HG03354 (cell line): ENCODE measurements at regions not wholly inside any gene's neighbourhood (a gene's known extent, or its start where the extent isn't known, plus 50 kb on each side); places are given as distances from the start of the nearest gene placed in this dataset.
"Not testable (repeated sequence)": the region's sequence is repeated elsewhere in the genome, so short reads cannot be mapped to it uniquely, and the experiment has no call there.

Experiments
- ATAC-seq: cut with Tn5 transposase; IDR thresholded peaks from one replicate; pipeline ENCODE4 v1.9.1; 2021; ENCODE audit warnings: mild to moderate bottlenecking; ENCODE audit not compliant: unreplicated experiment, poor library complexity, severe bottlenecking

DNA sequence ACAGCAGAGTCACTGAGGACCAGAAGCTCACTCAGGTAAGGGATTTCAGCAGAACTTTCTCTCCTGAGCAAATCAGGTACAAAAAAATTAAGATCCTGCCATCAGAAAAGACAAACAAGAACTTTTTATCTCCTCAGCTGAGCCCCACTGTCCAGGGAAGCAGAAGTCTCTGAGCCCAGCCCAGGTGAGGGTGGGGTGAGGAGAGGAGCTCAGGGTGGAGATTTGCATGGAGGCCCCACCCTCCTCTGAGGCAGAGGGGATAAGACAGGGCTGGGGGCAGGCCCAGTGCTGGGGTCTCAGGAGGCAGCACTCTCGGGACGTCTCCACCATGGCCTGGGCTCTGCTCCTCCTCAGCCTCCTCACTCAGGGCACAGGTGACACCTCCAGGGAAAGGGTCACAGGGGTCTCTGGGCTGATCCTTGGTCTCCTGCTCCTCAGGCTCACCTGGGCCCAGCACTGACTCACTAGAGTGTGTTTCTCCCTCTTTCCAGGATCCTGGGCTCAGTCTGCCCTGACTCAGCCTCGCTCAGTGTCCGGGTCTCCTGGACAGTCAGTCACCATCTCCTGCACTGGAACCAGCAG is 95.3 kb upstream of the IGLL5 start:
- not testable (repeated sequence) for ATAC-seq

- not testable (repeated sequence) for ATAC-seq
These were observed 92.0 kb upstream of the IGLL5 start for GRCh38 chr22:22795639-22796038.

DNA sequence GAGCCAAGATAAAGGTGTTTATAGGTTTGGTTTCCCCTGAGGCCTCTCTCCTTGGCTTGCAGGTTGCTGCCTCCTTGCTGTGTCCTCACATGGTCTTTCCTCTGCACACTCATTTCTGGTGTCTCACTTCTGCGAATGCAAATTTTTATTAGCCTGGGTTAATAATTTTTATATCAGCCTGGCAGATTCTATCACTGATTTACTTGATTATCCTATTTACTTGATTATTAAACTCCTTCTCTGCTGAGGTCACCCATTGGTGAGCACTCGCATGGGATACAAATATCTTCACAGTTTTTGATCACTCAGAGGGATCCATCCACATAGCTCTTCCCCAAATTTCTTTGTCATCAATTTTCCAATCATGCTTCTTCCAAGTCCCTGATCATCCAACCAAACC is 90.9 kb upstream of the IGLL5 start:
- ATAC-seq = no peak

GRCh38 chr22:22798232-22798616 is 89.4 kb upstream of the IGLL5 start:
- no peak for ATAC-seq

DNA sequence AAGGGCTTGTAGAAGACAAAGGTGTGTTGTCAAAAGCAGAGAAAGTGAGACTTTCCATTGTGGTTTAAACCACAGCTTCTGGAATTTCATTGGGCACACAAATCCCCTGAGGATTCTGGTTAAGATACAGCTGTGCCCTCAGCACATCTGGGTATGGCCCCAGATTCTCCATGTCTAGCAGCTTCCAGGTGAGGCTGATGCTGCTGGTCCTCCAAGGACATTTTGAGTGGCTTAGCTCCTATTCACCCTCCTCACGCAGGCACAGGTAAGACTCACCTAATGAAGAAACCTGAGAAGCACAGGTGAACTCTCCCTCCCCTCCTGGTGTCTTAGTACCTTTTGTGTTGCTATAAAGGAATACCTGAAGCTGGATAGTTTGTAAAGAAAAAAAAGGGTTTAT is 88.9 kb upstream of the IGLL5 start:
- ATAC-seq = no peak

DNA sequence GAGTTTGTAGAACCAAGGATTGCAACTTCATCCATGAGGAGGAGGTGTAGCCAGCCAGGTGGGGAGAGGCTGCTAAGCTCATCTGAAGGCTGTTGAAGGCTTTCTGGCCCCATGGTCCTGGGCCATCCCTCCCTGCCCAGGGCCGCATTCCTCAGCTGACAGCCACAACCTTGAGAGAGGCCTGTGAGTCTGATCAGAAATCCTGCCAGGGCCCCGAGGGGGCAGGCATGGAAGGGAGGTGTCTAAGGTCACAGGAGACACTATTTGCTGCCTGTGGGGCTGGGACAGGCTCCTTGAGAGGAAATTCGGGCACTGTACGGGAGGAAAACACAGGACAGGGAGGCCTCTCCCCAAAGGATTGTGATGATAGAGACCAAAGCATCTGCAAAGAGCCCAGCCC is 88.1 kb upstream of the IGLL5 start:
- ATAC-seq = no peak

DNA sequence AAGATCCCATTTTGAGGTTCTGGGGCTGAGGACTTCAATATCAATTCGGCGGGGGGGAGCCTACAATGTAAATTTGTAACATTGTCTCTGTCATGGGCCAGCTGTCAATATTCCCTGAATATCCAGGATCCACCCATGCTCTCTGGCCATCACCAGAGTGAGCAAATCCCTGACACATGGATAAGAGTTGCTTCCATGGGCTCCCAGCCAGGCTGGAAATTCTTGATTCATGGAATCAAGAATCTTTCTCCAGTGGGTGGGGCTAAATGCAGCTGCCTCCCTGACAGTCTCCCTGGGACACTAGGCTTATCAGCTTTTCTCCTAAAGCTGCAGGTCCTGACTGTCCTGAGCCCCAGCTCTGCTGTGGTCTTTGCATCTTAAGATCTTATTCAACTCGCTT is 86.9 kb upstream of the IGLL5 start:
- ATAC-seq = no peak

- ATAC-seq = no peak
These were observed 85.2 kb upstream of the IGLL5 start for GRCh38 chr22:22802339-22802970.

GRCh38 chr22:22803285-22803853 is 84.2 kb upstream of the IGLL5 start:
- no peak for ATAC-seq

GRCh38 chr22:22810018-22810427 is 77.6 kb upstream of the IGLL5 start:
- ATAC-seq = no peak

DNA sequence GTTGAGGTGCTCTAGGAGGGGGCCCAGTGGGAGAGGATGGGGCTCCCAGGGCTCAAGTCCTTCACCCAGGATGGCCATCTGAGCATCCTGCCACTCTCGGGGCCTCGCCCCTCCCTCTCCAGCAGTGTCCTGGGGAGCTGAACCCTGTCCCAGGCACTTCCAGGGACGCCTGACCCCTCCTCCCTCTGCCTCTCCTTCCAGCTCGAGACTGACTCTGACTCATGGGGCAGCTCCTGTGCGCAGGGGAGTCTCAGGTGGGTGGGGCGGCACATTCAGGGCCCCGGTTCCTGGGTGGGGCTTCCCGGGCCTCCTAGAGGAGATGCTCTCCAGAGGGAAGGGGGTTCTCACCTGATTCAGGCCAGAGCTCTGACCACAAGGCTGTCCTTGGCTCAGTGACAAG is 77.1 kb upstream of the IGLL5 start:
- ATAC-seq = no peak

- no peak for ATAC-seq
These were observed 76.3 kb upstream of the IGLL5 start for GRCh38 chr22:22811016-22812009.

DNA sequence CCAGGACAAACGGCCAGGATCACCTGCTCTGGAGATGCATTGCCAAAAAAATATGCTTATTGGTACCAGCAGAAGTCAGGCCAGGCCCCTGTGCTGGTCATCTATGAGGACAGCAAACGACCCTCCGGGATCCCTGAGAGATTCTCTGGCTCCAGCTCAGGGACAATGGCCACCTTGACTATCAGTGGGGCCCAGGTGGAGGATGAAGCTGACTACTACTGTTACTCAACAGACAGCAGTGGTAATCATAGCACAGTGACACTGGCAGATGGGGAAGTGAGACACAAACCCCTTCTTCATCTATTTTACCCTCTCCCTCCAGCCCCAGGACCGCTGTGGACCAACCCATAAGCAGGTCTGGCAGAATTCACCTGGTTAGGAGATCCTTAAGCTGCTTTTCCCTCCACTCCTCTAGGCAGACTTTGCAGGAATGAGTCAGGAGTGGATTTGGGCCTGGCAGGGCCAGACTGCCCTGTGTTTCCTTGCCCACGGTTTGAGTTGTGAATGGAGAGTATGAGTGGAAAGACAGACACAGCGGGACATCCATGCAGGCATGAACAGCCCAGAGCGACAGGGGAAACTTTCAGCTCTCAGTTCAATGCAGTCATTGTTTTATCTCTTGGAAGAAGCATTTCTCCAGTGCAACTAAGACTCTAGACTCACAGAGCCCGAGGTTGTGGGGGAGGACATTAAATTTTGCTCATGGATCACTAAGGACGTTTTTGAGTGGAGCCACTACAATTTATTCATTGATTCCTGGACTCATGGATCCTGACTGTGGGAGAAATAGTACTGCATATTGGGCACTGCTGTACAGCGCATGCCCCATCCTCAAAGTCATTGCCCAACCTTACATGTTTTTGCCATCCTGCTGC is 75.3 kb upstream of the IGLL5 start:
- ATAC-seq = no peak

DNA sequence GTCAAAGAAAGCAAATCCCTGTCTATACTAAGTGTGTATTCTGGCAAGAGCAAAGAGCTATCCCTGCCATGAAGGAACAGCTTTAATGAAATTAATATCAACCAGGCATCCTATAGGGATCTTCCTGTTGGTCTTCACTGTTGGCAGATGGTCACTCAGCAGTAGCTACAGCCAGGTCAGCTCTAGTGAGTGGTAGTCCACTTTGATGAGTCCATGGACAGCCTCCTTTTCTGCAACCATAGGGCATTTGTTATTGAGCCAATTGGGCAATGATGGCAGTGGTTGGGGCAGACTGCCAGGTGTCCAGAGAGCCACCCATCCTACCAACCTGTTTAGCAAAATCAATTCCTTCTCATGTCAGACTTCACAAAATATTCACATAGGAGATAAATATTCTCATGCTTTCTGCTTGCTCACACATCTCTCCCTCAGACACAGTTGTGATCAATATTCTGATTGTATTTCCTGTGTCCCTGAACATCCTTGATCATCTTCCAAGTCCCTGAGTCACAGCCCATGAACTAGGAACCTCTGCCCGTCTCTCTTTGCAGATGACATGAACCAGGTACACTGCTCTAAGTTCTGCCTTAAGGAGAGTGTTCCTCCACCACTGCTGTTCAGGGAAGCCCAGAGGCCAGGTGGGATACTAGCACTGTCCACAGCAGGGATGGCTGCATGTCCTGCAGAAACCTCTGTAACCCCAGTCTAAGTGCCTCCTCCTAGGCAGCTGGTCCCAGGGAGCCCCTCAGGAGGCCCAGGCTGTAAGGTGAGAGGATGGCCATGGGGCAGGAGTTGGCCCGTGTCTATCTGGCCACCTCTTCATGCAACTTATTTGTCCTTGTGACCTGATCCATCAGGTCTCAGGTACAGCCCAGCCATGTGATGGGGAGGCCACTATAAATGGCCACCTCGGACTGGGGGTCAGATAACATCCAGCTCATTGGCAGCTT is 74.2 kb upstream of the IGLL5 start:
- no peak for ATAC-seq

DNA sequence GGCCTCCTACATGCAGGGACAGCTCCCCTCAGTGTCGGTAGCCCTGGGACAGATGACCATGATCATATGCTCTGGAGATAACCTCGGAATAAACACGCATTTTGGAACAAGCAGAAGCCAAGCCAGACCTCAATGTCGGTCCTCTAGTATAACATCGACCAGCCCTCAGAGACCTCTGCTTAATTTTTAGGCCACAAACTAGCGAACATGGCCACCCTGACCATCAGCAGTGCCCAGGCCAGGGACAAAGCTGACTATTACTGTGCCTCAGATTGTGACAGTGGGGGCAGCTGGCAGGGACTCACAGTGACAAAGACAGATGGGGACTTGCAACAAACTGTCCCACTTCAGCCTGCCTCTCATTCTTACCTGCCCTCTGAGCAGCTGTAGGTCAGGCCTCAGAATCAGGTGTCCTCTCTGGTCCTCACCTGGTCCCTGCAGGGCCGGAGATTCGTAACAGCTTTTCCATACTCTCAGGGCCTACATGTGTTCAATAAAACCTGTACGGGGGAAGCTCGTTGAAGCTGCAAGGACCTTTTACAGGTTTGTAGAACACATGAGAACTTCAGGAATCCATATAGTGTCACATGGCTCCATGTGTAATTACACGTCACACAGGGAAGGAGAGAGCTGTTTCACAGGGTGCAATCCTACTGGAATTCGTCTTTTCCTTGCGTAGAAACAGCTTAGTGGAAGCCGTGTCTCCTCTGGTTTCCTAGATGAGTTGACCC is 72.8 kb upstream of the IGLL5 start:
- ATAC-seq = no peak

DNA sequence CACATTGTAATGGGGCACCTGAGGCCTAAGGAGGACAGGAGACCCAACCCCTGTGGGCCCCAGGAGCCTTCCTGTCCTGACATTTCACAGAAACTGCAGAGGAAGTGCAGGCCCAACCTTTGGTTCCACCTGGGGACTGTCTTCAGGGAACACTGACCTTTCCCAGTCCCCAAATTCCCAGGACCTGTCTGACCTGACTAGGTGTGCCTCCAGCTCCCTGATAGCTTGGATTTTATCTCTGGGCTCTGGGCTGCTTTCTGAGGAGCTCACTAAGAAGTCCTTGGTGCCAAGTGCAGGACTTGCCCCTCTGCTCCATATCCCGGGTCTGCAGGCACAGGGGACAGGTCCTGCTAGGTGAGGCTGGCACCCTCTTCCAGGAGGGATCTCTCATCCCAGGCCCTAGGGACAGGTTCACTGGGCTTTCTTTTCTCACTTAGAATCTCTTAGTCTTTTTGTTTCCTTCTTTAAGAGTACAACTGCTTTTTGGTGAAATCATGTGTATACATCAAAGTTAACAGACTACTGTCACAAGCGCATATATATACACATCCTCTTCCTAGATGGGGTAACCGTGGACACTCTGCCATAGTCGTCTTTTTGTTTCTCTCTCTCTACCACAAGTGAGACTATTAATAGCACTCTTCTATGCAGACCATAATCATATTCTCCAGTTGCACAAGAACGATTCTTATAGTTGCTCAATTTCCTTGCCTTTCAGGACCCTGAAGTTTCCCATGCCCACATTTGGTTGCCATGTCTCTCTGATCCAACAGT is 72.0 kb upstream of the IGLL5 start:
- ATAC-seq = no peak

- no peak for ATAC-seq
These were observed 71.5 kb upstream of the IGLL5 start for GRCh38 chr22:22816171-22816514.
